IMR-90 (cell line): ENCODE measurements at regions not wholly inside any gene's neighbourhood (a gene's known extent, or its start where the extent isn't known, plus 50 kb on each side); places are given as distances from the start of the nearest gene placed in this dataset.

Source experiments
- ATAC-seq: fragments of 200-7000 bp; cut with Tn5 transposase; 2 replicates; pipeline ENCODE4 v1.9.1; 2020; ENCODE audit warnings: low read depth, mild to moderate bottlenecking, moderate library complexity
- BruUV-seq: library from RNA; stranded (reverse); fragments of 400-500 nt; replicated peaks from 2 replicates; lab custom pipeline; 2021; lab: Mats Ljungman, UMichigan
- CTCF ChIA-PET: fragments of 300-600 bp; formaldehyde crosslinking; extraction: SDS; loops from one replicate; lab custom pipeline; 2021; ENCODE audit warnings: antibody characterized with exemption; lab: Yijun Ruan, JAX
- POLR2A ChIA-PET: fragments of 300-600 bp; sonication (Branson Sonifier 250); formaldehyde crosslinking; loops from one replicate; lab custom pipeline; 2022; ENCODE audit warnings: antibody characterized with exemption; ENCODE audit not compliant: unreplicated experiment; lab: Charles Lee
- DNase-seq: peaks from one replicate; pipeline ENCODE4 v3.0.0; 2013
- H2AFZ ChIP-seq: replicated peaks from 2 replicates; pipeline ENCODE3; 2013; ENCODE audit warnings: low read length, mild to moderate bottlenecking; ENCODE audit not compliant: poor library complexity
- H2AK5ac ChIP-seq: 2 replicates; pipeline ENCODE4 v1.6.1; 2013; ENCODE audit warnings: low read depth, low read length, inconsistent platforms
- H2AK9ac ChIP-seq: replicated peaks from 2 replicates; pipeline ENCODE3; 2013; ENCODE audit warnings: mild to moderate bottlenecking, low read depth, low read length, moderate library complexity; ENCODE audit not compliant: poor library complexity
- H2BK120ac ChIP-seq: 2 replicates; pipeline ENCODE4 v1.6.1; 2013; ENCODE audit warnings: low read depth, low read length, inconsistent platforms
- H2BK15ac ChIP-seq: 3 replicates; pipeline ENCODE4 v1.6.1; 2013; ENCODE audit warnings: low read depth, low read length, inconsistent platforms
- H2BK20ac ChIP-seq: 2 replicates; pipeline ENCODE4 v1.6.1; 2013; ENCODE audit warnings: low read depth, mild to moderate bottlenecking, inconsistent platforms, low read length, moderate library complexity
- H2BK5ac ChIP-seq: 2 replicates; pipeline ENCODE4 v1.6.1; 2013; ENCODE audit warnings: mild to moderate bottlenecking, low read depth, low read length, inconsistent platforms; ENCODE audit not compliant: poor library complexity, severe bottlenecking
- H3K14ac ChIP-seq: replicated peaks from 2 replicates; pipeline ENCODE4 v1.6.1; 2013; ENCODE audit warnings: low read depth, low read length, inconsistent platforms
- H3K18ac ChIP-seq: 2 replicates; pipeline ENCODE4 v1.6.1; 2013; ENCODE audit warnings: low read depth, low read length, control low read depth
- H3K23ac ChIP-seq: 2 replicates; pipeline ENCODE4 v1.6.1; 2013; ENCODE audit warnings: low read depth, low read length, inconsistent platforms
- H3K27ac ChIP-seq: 2 replicates; pipeline ENCODE4 v1.5.1; 2013; ENCODE audit warnings: mild to moderate bottlenecking, control low read depth, low read length; ENCODE audit not compliant: insufficient read depth
- H3K27me3 ChIP-seq: 2 replicates; pipeline ENCODE4 v1.6.1; 2013; ENCODE audit warnings: low read length; ENCODE audit not compliant: control insufficient read depth, insufficient read depth
- H3K36me3 ChIP-seq: 2 replicates; pipeline ENCODE4 v1.6.1; 2013; ENCODE audit warnings: low read length, mixed read lengths; ENCODE audit not compliant: control insufficient read depth, insufficient read depth
- H3K4ac ChIP-seq: 2 replicates; pipeline ENCODE4 v1.6.1; 2013; ENCODE audit warnings: low read depth, low read length, inconsistent platforms
- H3K4me1 ChIP-seq: 2 replicates; pipeline ENCODE4 v1.6.1; 2013; ENCODE audit warnings: low read length, mixed read lengths; ENCODE audit not compliant: control insufficient read depth, insufficient read depth
- H3K4me2 ChIP-seq: 2 replicates; pipeline ENCODE4 v1.6.1; 2013; ENCODE audit warnings: low read depth, mild to moderate bottlenecking, control low read depth, low read length, moderate library complexity
- H3K4me3 ChIP-seq: 2 replicates; pipeline ENCODE4 v1.5.1; 2013; ENCODE audit warnings: low read depth, mild to moderate bottlenecking, control low read depth, low read length, moderate library complexity; ENCODE audit not compliant: insufficient read depth
- H3K56ac ChIP-seq: 2 replicates; pipeline ENCODE4 v1.6.1; 2013; ENCODE audit warnings: low read length, inconsistent platforms; ENCODE audit not compliant: insufficient read depth; ENCODE audit errors: extremely low read depth
- H3K79me1 ChIP-seq, 2 experiments: 2 replicates each; pipeline ENCODE4 v1.6.1; 2013; ENCODE audit warnings: low read length in 2 of 2, inconsistent platforms in 1 of 2, low read depth in 1 of 2
- H3K9ac ChIP-seq: 2 replicates; pipeline ENCODE4 v1.6.1; 2013; ENCODE audit warnings: low read depth, low read length, control low read depth
- H3K9me1 ChIP-seq: 2 replicates; pipeline ENCODE4 v1.6.1; 2013; ENCODE audit warnings: low read length, inconsistent platforms; ENCODE audit not compliant: insufficient read depth
- H3K9me3 ChIP-seq: 2 replicates; pipeline ENCODE4 v1.6.1; 2013; ENCODE audit warnings: low read length; ENCODE audit not compliant: control insufficient read depth, insufficient read depth
- H4K20me1 ChIP-seq: 2 replicates; pipeline ENCODE4 v1.6.1; 2013; ENCODE audit warnings: low read length, inconsistent platforms; ENCODE audit not compliant: insufficient read depth
- H4K5ac ChIP-seq: 2 replicates; pipeline ENCODE4 v1.6.1; 2013; ENCODE audit warnings: mild to moderate bottlenecking, low read depth, low read length, control low read depth
- H4K8ac ChIP-seq, 2 experiments: 2 replicates each; pipeline ENCODE4 v1.6.1; 2013; ENCODE audit warnings: low read depth in 2 of 2, low read length in 2 of 2, control low read depth in 1 of 2, inconsistent platforms in 1 of 2
- H4K91ac ChIP-seq: 2 replicates; pipeline ENCODE4 v1.6.1; 2013; ENCODE audit warnings: low read depth, low read length, inconsistent platforms; ENCODE audit not compliant: insufficient read depth
- MAFK ChIP-seq: IDR thresholded peaks from 2 replicates; pipeline ENCODE4 v1.6.1; 2012; ENCODE audit warnings: low read depth, low read length, improper control_type of control experiment
- NFE2L2 ChIP-seq: fragments of 150-350 bp; IDR thresholded peaks from 2 replicates; pipeline ENCODE4 v1.6.1; 2016; ENCODE audit warnings: low read depth, mild to moderate bottlenecking, low read length
- POLR2A ChIP-seq: IDR thresholded peaks from 2 replicates; pipeline ENCODE4 v1.6.1; 2012; ENCODE audit warnings: mild to moderate bottlenecking, low read depth, low read length
- RCOR1 ChIP-seq: IDR thresholded peaks from 2 replicates; pipeline ENCODE4 v1.6.1; 2012; ENCODE audit warnings: mild to moderate bottlenecking, low read length, improper control_type of control experiment; ENCODE audit not compliant: insufficient replicate concordance
- RFX5 ChIP-seq: IDR thresholded peaks from 2 replicates; pipeline ENCODE4 v1.8.0; 2012; ENCODE audit warnings: low read depth, mild to moderate bottlenecking, low read length, moderate library complexity
- WGBS, 2 experiments: methylation state at CpG; one replicate each; pipeline versions ENCODE4 v1.1.5 to v1.1.7; 2013; ENCODE audit warnings: missing lambda C conversion rate in 2 of 2; ENCODE audit not compliant: insufficient read length in 1 of 2; ENCODE audit errors: extremely low coverage in 2 of 2; 5-methylcytosine and 5-hydroxymethylcytosine counted together
- dilution Hi-C: fragments of 300-500 bp; cut with HindIII; formaldehyde crosslinking; loops from one replicate; pipeline ENCODE4 v1.14.3; 2018; ENCODE audit warnings: low sequenced_read_pairs; ENCODE audit not compliant: unreplicated experiment
- in situ Hi-C: fragments of 300-500 bp; cut with MboI; formaldehyde crosslinking; loops from 3 replicates; pipeline ENCODE4 v1.14.3; 2019; ENCODE audit warnings: low sequenced_read_pairs, inconsistent platforms, mixed read lengths
- intact Hi-C: fragments of 100-400 bp; cut with micrococcal nuclease; formaldehyde crosslinking; loops from 2 replicates; pipeline ENCODE4 v1.10.0; 2022
- TF ChIP-seq, protein P1 (sequence below): fragments of 150-350 bp; IDR thresholded peaks from 2 replicates; pipeline ENCODE4 v1.6.1; 2016; ENCODE audit warnings: low read depth, mild to moderate bottlenecking, low read length, moderate library complexity, borderline replicate concordance

DNA sequence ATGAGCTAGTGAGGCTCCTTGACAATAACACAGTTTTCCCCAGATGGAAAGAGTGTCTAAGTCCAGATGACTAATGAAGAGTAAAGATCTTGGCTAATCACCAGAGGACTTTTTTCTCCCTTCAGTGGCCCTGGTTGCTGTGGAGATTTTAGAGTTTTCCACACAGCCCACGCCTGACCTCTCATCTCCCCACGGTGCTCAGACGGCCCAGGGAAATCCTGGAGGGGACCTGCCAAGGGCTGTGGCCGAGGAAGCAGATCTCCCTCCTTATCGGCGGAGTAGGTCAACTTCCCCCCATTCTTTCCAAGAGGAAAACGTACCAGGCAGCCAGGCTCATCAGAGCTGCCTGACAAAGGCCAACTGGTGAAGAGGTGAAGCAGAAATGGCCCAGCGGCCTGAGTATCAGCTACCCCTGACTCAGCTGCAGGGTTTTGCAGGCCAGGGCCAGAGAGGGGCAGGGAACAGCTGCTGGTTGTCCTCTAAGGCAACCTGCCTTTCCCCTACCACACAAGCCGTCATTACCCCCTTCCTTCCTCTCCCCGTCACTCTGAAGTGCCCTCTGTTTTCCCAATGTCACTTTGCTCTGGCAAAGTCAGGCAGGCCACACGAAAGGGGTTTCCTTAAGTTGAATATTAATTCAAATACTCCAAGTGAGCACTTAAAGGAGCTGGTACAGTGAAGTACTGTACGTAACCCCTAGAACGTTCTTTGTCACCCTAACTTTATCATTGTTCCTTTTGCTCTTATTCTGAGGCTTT, 140.2 kb upstream of the ADAMTS18 start:
- CTCF ChIA-PET: no interaction called here
- dilution Hi-C loops: loop anchor here (25.0 kb wide), 1 partner anchor 338 kb away; no protein-coding TSS in a partner anchor

More for the DNA sequence above, 140.2 kb upstream of the ADAMTS18 start:
- ATAC-seq: no peak
- no peaks in the 10 kb centered on the region for H3K9me3 ChIP-seq
- BruUV-seq: no TSS peak
- no peaks in the 10 kb centered on the region for H3K27me3 ChIP-seq
- TF ChIP-seq NFE2L2: no peak
- no peak for TF ChIP-seq POLR2A
- no peak for TF ChIP-seq RCOR1
- TF ChIP-seq, protein P1, sequence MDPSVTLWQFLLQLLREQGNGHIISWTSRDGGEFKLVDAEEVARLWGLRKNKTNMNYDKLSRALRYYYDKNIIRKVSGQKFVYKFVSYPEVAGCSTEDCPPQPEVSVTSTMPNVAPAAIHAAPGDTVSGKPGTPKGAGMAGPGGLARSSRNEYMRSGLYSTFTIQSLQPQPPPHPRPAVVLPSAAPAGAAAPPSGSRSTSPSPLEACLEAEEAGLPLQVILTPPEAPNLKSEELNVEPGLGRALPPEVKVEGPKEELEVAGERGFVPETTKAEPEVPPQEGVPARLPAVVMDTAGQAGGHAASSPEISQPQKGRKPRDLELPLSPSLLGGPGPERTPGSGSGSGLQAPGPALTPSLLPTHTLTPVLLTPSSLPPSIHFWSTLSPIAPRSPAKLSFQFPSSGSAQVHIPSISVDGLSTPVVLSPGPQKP: no peak
- no peak for TF ChIP-seq RFX5
- no peak for TF ChIP-seq MAFK
- no peak overlapping the region for H3K18ac ChIP-seq
- H3K14ac ChIP-seq: no peak overlapping the region
- no peak overlapping the region for H2AK5ac ChIP-seq
- no peak overlapping the region for H4K8ac ChIP-seq
- H3K23ac ChIP-seq: no peak overlapping the region
- H3K9me1 ChIP-seq: no peaks in the 10 kb centered on the region; the same call in 1 of the 2 replicates
- no peak overlapping the region for H3K4ac ChIP-seq
- H3K9ac ChIP-seq: no peak overlapping the region
- no peak overlapping the region for H2BK120ac ChIP-seq
- no peak overlapping the region for H4K5ac ChIP-seq
- no peak for DNase-seq
- H2AK9ac ChIP-seq: no peak overlapping the region
- no peak overlapping the region for H2BK15ac ChIP-seq
- H3K4me1 ChIP-seq: no peaks in the 10 kb centered on the region; the same call in 1 of the 2 replicates
- H4K20me1 ChIP-seq: no peaks in the 10 kb centered on the region
- no peak overlapping the region for H3K4me3 ChIP-seq
- no peak overlapping the region for H4K91ac ChIP-seq
- intact Hi-C loops (no loop called here), in situ Hi-C loops (no loop called here)
- H2BK20ac ChIP-seq: no peak overlapping the region
- H3K56ac ChIP-seq: no peak overlapping the region
- no peaks in the 10 kb centered on the region for H3K79me1 ChIP-seq
- WGBS, 2 experiments: 60% methylated on average over 1 of the region's 13 CpGs; no CpG with 5 or more reads in 1 of the 2 experiments
- H2AFZ ChIP-seq: no peak overlapping the region
- no peak overlapping the region for H3K4me2 ChIP-seq
- no peak overlapping the region for H3K27ac ChIP-seq
- H3K36me3 ChIP-seq: no peaks in the 10 kb centered on the region
- POLR2A ChIA-PET: no interaction called here
- H2BK5ac ChIP-seq: no peak overlapping the region
